ENCODE measurements at regions not wholly inside any gene's neighbourhood (a gene's known extent, or its start where the extent isn't known, plus 50 kb on each side); places are given as distances from the start of the nearest gene placed in this dataset.

GRCh38 chr21:15139898-15140297, 75.1 kb upstream of the NRIP1 start:
- TF ChIP-seq TAF1 (IDR thresholded peaks at IDR 0.05; ENCODE audit: low read depth, low read length) (no peak), POLR2A (IDR thresholded peaks at IDR 0.05; ENCODE audit: low read depth, low read length) (no peak), POLR2AphosphoS5 (IDR thresholded peaks at IDR 0.05; ENCODE audit: low read depth, low read length) (no peak), POU2F2 (IDR thresholded peaks at IDR 0.05; ENCODE audit: low read depth, low read length) (no peak), SPI1 (IDR thresholded peaks at IDR 0.05; ENCODE audit: low read depth, low read length) (no peak), PAX5 (IDR thresholded peaks at IDR 0.05; ENCODE audit: insufficient read depth, low read length, severe bottlenecking) (no peak)
